Astrocyte (in vitro differentiated cells and primary cell): ENCODE measurements at regions not wholly inside any gene's neighbourhood (a gene's known extent, or its start where the extent isn't known, plus 50 kb on each side); places are given as distances from the start of the nearest gene placed in this dataset.
A peak's percentile ranks its signal among the peaks of the same experiment; 100 is the strongest.

Experiments used
- DNase-seq: peaks from one replicate; pipeline ENCODE4 v3.0.0-alpha.2; 2010; ENCODE audit warnings: low read depth
- FAIRE-seq: peaks from 2 replicates; lab custom pipeline; 2011; peaks lifted over from hg19 to GRCh38; lab: Jason Lieb, UNC
- H2AFZ ChIP-seq: 2 replicates; pipeline ENCODE4 v1.6.0; 2012; ENCODE audit warnings: low read depth, low read length, inconsistent platforms
- H3K27ac ChIP-seq: 2 replicates; pipeline ENCODE4 v1.5.1; 2011; ENCODE audit warnings: low read depth, low read length, inconsistent platforms
- H3K27me3 ChIP-seq: 2 replicates; pipeline ENCODE4 v1.6.0; 2011; ENCODE audit warnings: low read length, inconsistent platforms; ENCODE audit not compliant: insufficient read depth
- H3K36me3 ChIP-seq: 2 replicates; pipeline ENCODE4 v1.5.1; 2011; ENCODE audit warnings: low read length, inconsistent platforms; ENCODE audit not compliant: insufficient read depth
- H3K4me1 ChIP-seq: 2 replicates; pipeline ENCODE4 v1.5.1; 2011; ENCODE audit warnings: low read length, inconsistent platforms; ENCODE audit not compliant: insufficient read depth
- H3K4me2 ChIP-seq: 2 replicates; pipeline ENCODE4 v1.6.0; 2012; ENCODE audit warnings: low read length, inconsistent platforms
- H3K4me3 ChIP-seq: 2 replicates; pipeline ENCODE4 v1.5.1; 2011; ENCODE audit warnings: low read depth, mild to moderate bottlenecking, low read length, inconsistent platforms; ENCODE audit not compliant: insufficient read depth
- H3K79me2 ChIP-seq: 2 replicates; pipeline ENCODE4 v1.6.0; 2012; ENCODE audit warnings: mild to moderate bottlenecking, low read length, inconsistent platforms; ENCODE audit not compliant: insufficient read depth
- H3K9ac ChIP-seq: 2 replicates; pipeline ENCODE4 v1.6.0; 2012; ENCODE audit warnings: mild to moderate bottlenecking, low read length, inconsistent platforms
- H3K9me3 ChIP-seq: 2 replicates; pipeline ENCODE4 v1.5.1; 2012; ENCODE audit warnings: low read depth, mild to moderate bottlenecking, low read length, inconsistent platforms; ENCODE audit not compliant: insufficient read depth
- H4K20me1 ChIP-seq: 2 replicates; pipeline ENCODE4 v1.6.0; 2012; ENCODE audit warnings: low read length, inconsistent platforms; ENCODE audit not compliant: insufficient read depth
- H3K27ac Mint-ChIP-seq: one replicate; pipeline ENCODE4 v1.8.0; 2021; ENCODE audit warnings: mild to moderate bottlenecking, mixed read lengths; ENCODE audit not compliant: unreplicated experiment
- H3K27me3 Mint-ChIP-seq: one replicate; pipeline ENCODE4 v1.8.0; 2021; ENCODE audit warnings: low read depth, mixed read lengths; ENCODE audit not compliant: unreplicated experiment
- H3K36me3 Mint-ChIP-seq: one replicate; pipeline ENCODE4 v1.8.0; 2021; ENCODE audit warnings: low read depth, mixed read lengths; ENCODE audit not compliant: unreplicated experiment
- H3K4me1 Mint-ChIP-seq: one replicate; pipeline ENCODE4 v1.8.0; 2021; ENCODE audit warnings: low read depth, mixed read lengths; ENCODE audit not compliant: unreplicated experiment
- H3K4me3 Mint-ChIP-seq: one replicate; pipeline ENCODE4 v1.8.0; 2021; ENCODE audit warnings: mild to moderate bottlenecking, moderate library complexity, mixed read lengths; ENCODE audit not compliant: unreplicated experiment
- H3K9me3 Mint-ChIP-seq: one replicate; pipeline ENCODE4 v1.8.0; 2021; ENCODE audit warnings: mild to moderate bottlenecking, mixed read lengths; ENCODE audit not compliant: unreplicated experiment
- EZH2 ChIP-seq: IDR thresholded peaks from 2 replicates; pipeline ENCODE4 v1.6.1; 2012; ENCODE audit warnings: mild to moderate bottlenecking, low read length, inconsistent platforms; ENCODE audit not compliant: insufficient read depth
- TF ChIP-seq, protein P1 (sequence below): IDR thresholded peaks from 2 replicates; pipeline ENCODE4 v1.5.1; 2011; ENCODE audit warnings: low read depth, mild to moderate bottlenecking, inconsistent platforms, low read length, moderate library complexity; ENCODE audit not compliant: insufficient read depth

DNA sequence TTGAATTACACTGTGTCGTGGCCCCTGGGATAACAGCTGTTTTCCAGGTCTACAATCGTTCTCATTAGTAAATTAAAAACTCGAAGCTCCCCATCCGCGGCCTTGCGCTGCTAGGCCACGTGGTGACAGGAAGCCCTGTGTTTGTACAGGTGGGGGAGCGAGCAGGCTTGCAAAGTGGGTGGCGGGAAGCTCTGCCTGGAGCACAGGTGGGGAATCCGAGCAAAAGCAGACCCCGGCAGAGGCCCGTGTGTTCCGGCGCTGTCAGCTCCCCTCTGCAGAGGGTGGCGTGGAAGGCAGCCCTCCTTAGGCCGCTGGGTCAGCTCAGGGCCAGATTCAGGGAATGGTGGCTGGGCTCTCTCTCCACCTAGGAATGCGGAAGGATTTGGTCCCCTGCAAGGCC is 59.5 kb upstream of the ERCC6L2 start:
- H3K9me3 Mint-ChIP-seq: peaks cover 2% of the 10 kb centered on the region
- FAIRE-seq: no peak

DNA sequence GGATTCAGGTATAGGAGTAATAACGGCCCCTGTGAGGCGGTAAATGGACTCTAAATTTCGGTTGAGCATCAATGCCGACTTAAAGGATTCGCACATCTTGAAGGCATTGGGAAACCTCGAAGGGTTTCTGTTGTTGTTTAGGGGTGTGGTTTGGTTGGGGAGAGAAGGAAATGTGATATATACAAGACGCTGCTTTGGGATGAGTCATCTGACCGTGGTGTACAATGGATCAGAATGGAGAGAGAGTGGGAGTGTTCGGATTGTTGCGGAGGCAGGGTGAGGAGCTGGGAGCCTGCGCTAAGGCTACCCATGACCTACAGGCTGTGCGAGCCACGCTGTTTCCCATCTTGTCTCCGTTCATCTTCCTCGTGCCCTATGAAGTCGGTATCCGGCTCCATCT is 60.4 kb upstream of the ERCC6L2 start:
- Histone ChIP-seq H3K9ac (no peak overlapping the region), H3K9me3 (no peaks in the 10 kb centered on the region), H2AFZ (no peak overlapping the region), H3K79me2 (no peaks in the 10 kb centered on the region), H3K36me3 (no peaks in the 10 kb centered on the region), H3K27me3 (peaks cover 33% of the 10 kb centered on the region), H3K27ac (no peak overlapping the region), H4K20me1 (no peaks in the 10 kb centered on the region), H3K4me1 (no peaks in the 10 kb centered on the region), H3K4me3 (no peak overlapping the region), H3K4me2 (no peak overlapping the region)
- H3K27ac Mint-ChIP-seq: no peak overlapping the region
- H3K36me3 Mint-ChIP-seq: no peaks in the 10 kb centered on the region
- H3K9me3 Mint-ChIP-seq: peaks cover 2% of the 10 kb centered on the region
- FAIRE-seq (no peak), DNase-seq (peak; percentile 52)
- no peaks in the 10 kb centered on the region for H3K27me3 Mint-ChIP-seq
- peaks cover 35% of the 10 kb centered on the region for H3K4me1 Mint-ChIP-seq
- H3K4me3 Mint-ChIP-seq: no peak overlapping the region
- TF ChIP-seq, protein P1, sequence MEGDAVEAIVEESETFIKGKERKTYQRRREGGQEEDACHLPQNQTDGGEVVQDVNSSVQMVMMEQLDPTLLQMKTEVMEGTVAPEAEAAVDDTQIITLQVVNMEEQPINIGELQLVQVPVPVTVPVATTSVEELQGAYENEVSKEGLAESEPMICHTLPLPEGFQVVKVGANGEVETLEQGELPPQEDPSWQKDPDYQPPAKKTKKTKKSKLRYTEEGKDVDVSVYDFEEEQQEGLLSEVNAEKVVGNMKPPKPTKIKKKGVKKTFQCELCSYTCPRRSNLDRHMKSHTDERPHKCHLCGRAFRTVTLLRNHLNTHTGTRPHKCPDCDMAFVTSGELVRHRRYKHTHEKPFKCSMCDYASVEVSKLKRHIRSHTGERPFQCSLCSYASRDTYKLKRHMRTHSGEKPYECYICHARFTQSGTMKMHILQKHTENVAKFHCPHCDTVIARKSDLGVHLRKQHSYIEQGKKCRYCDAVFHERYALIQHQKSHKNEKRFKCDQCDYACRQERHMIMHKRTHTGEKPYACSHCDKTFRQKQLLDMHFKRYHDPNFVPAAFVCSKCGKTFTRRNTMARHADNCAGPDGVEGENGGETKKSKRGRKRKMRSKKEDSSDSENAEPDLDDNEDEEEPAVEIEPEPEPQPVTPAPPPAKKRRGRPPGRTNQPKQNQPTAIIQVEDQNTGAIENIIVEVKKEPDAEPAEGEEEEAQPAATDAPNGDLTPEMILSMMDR: no peak
- no peak for TF ChIP-seq EZH2

More for the DNA sequence above, 59.5 kb upstream of the ERCC6L2 start:
- Histone ChIP-seq H4K20me1 (no peaks in the 10 kb centered on the region), H3K27ac (no peak overlapping the region), H3K4me2 (no peak overlapping the region), H3K4me1 (no peaks in the 10 kb centered on the region), H3K36me3 (no peaks in the 10 kb centered on the region), H3K27me3 (peaks cover 28% of the 10 kb centered on the region), H2AFZ (no peak overlapping the region), H3K79me2 (no peaks in the 10 kb centered on the region), H3K9me3 (no peaks in the 10 kb centered on the region), H3K9ac (no peak overlapping the region), H3K4me3 (no peak overlapping the region)
- TF ChIP-seq EZH2: no peak
- TF ChIP-seq, protein P1: no peak
- Mint-ChIP-seq H3K36me3 (no peaks in the 10 kb centered on the region), H3K27me3 (no peaks in the 10 kb centered on the region), H3K27ac (no peak overlapping the region), H3K4me3 (no peak overlapping the region), H3K4me1 (peaks cover 37% of the 10 kb centered on the region)
- DNase-seq: no peak

DNA sequence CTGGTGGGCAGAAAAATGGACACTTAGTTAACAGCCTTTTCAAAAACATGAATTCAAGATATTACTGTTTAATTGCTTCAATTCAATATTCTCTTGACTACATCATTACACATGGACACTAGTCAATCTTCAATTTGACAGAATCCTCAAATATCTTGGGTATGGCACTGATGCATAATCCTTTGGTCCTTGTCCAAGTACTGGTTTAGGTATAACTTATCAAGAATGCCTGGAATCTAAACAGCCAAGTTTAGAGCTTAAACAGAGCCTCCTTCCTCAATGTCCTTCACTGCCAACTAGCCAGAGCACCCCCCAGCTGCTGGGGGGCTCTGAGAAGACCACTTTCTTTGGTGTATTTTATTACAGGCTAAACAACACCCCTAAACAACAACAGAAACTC is 61.6 kb upstream of the ERCC6L2 start:
- no peak overlapping the region for H3K4me2 ChIP-seq
- Mint-ChIP-seq H3K9me3 (peaks cover 2% of the 10 kb centered on the region), H3K27me3 (no peaks in the 10 kb centered on the region), H3K27ac (no peak overlapping the region), H3K4me1 (peaks cover 25% of the 10 kb centered on the region), H3K36me3 (no peaks in the 10 kb centered on the region), H3K4me3 (no peak overlapping the region)
- no peaks in the 10 kb centered on the region for H3K36me3 ChIP-seq
- FAIRE-seq (no peak), DNase-seq (no peak)
- peaks cover 30% of the 10 kb centered on the region for H3K27me3 ChIP-seq
- H3K4me1 ChIP-seq: no peaks in the 10 kb centered on the region
- TF ChIP-seq, protein P1: no peak
- no peak for TF ChIP-seq EZH2
- no peaks in the 10 kb centered on the region for H3K9me3 ChIP-seq
- no peak overlapping the region for H3K9ac ChIP-seq
- no peaks in the 10 kb centered on the region for H4K20me1 ChIP-seq
- no peaks in the 10 kb centered on the region for H3K79me2 ChIP-seq
- H3K27ac ChIP-seq: no peak overlapping the region
- H3K4me3 ChIP-seq: no peak overlapping the region
- no peak overlapping the region for H2AFZ ChIP-seq
